CD14-positive monocyte (primary cell): ENCODE measurements at regions not wholly inside any gene's neighbourhood (a gene's known extent, or its start where the extent isn't known, plus 50 kb on each side); places are given as distances from the start of the nearest gene placed in this dataset.

ENCODE experiments used
- DNase-seq, 3 donors: peaks; one replicate each; pipeline ENCODE4 v3.0.0-alpha.2; 2011 to 2022
- H2AFZ ChIP-seq: 2 replicates; pipeline ENCODE4 v1.6.0; 2012; ENCODE audit warnings: mild to moderate bottlenecking, low read depth, low read length, inconsistent platforms; ENCODE audit not compliant: insufficient read depth, poor library complexity, severe bottlenecking
- H3K27ac ChIP-seq, 2 donors: 1 replicate in 1 of 2; 2 replicates in 1 of 2; pipeline ENCODE4 v1.5.1; 2012 to 2013; ENCODE audit warnings: low read length in 2 of 2, control low read depth in 1 of 2, inconsistent platforms in 1 of 2, low read depth in 1 of 2, mild to moderate bottlenecking in 1 of 2
- H3K27me3 ChIP-seq, 2 donors: one replicate each; pipeline versions ENCODE4 v1.6.0 to v1.6.1; 2011 to 2013; ENCODE audit warnings: low read length in 2 of 2; ENCODE audit not compliant: control insufficient read depth in 2 of 2, insufficient read depth in 2 of 2
- H3K36me3 ChIP-seq, 2 donors: replicated peaks in 1 of 2; 1 replicate in 1 of 2; 2 replicates in 1 of 2; pipeline versions ENCODE4 v1.5.1 to v1.6.1; 2012 to 2013; ENCODE audit warnings: low read length in 2 of 2, control low read depth in 1 of 2, inconsistent platforms in 1 of 2, mild to moderate bottlenecking in 1 of 2; ENCODE audit not compliant: insufficient read depth in 2 of 2, control insufficient read depth in 1 of 2
- H3K4me1 ChIP-seq, 2 donors: 1 replicate in 1 of 2; 2 replicates in 1 of 2; pipeline versions ENCODE4 v1.5.1 to v1.6.1; 2012 to 2013; ENCODE audit warnings: low read length in 2 of 2, control low read depth in 1 of 2, inconsistent platforms in 1 of 2, mild to moderate bottlenecking in 1 of 2, moderate library complexity in 1 of 2; ENCODE audit not compliant: insufficient read depth in 2 of 2, control insufficient read depth in 1 of 2
- H3K4me2 ChIP-seq: replicated peaks from 2 replicates; pipeline ENCODE3; 2012; ENCODE audit warnings: low read length, moderate library complexity, mild to moderate bottlenecking; ENCODE audit not compliant: poor library complexity, severe bottlenecking; ENCODE audit errors: extremely low read depth
- H3K4me3 ChIP-seq, 3 experiments: fragments of 200-600 bp in 1 of 3; sonication (generic) in 1 of 3; replicated peaks in 1 of 3; 1 replicate in 2 of 3; 2 replicates in 1 of 3; pipeline ENCODE4 v1.5.1; 2011 to 2013; ENCODE audit warnings: low read length in 3 of 3, mild to moderate bottlenecking in 3 of 3, control low read depth in 2 of 3, low read depth in 2 of 3, inconsistent platforms in 1 of 3, moderate library complexity in 1 of 3
- H3K79me2 ChIP-seq: 2 replicates; pipeline ENCODE4 v1.6.0; 2012; ENCODE audit warnings: mild to moderate bottlenecking, control low read depth, inconsistent platforms, low read length, moderate library complexity; ENCODE audit not compliant: insufficient read depth
- H3K9ac ChIP-seq: 2 replicates; pipeline ENCODE4 v1.6.0; 2017; ENCODE audit warnings: low read length, mild to moderate bottlenecking; ENCODE audit not compliant: insufficient read depth, poor library complexity, severe bottlenecking
- H3K9me3 ChIP-seq, 2 donors: replicated peaks in 1 of 2; 1 replicate in 1 of 2; 2 replicates in 1 of 2; pipeline versions ENCODE4 v1.5.1 to v1.6.1; 2012 to 2013; ENCODE audit warnings: low read length in 2 of 2, control low read depth in 1 of 2; ENCODE audit not compliant: control insufficient read depth in 1 of 2, insufficient read depth in 1 of 2
- H4K20me1 ChIP-seq: 2 replicates; pipeline ENCODE4 v1.6.0; 2012; ENCODE audit warnings: mild to moderate bottlenecking, low read length, control low read depth, moderate library complexity; ENCODE audit not compliant: insufficient read depth
- H3K27ac Mint-ChIP-seq, 7 donors: one replicate each; pipeline ENCODE4 v1.8.0; 2020; ENCODE audit warnings: mild to moderate bottlenecking in 7 of 7, mixed read lengths in 7 of 7, moderate library complexity in 6 of 7, inconsistent platforms in 2 of 7
- H3K27me3 Mint-ChIP-seq, 3 donors: one replicate each; pipeline ENCODE4 v1.8.0; 2021 to 2022; ENCODE audit warnings: low read depth in 3 of 3, mild to moderate bottlenecking in 3 of 3, mixed read lengths in 3 of 3, moderate library complexity in 3 of 3, inconsistent platforms in 1 of 3
- H3K36me3 Mint-ChIP-seq, 2 donors: one replicate each; pipeline ENCODE4 v1.8.0; 2020; ENCODE audit warnings: mixed read lengths in 2 of 2, inconsistent platforms in 1 of 2, mild to moderate bottlenecking in 1 of 2
- H3K4me1 Mint-ChIP-seq: one replicate; pipeline ENCODE4 v1.8.0; 2020; ENCODE audit warnings: mild to moderate bottlenecking, mixed read lengths
- H3K4me3 Mint-ChIP-seq, 2 donors: one replicate each; pipeline ENCODE4 v1.8.0; 2020; ENCODE audit warnings: mild to moderate bottlenecking in 2 of 2, mixed read lengths in 2 of 2, moderate library complexity in 1 of 2
- H3K9me3 Mint-ChIP-seq, 7 donors: one replicate each; pipeline ENCODE4 v1.8.0; 2020 to 2022; ENCODE audit warnings: mixed read lengths in 7 of 7, mild to moderate bottlenecking in 6 of 7, moderate library complexity in 6 of 7, inconsistent platforms in 2 of 7
- CTCF ChIP-seq: fragments of 200-600 bp; IDR thresholded peaks from one replicate; pipeline ENCODE4 v1.8.0; 2022; ENCODE audit warnings: antibody characterized with exemption, mild to moderate bottlenecking
- WGBS: methylation state at CpG from one replicate; pipeline ENCODE4 v1.1.5; 2013; ENCODE audit warnings: missing lambda C conversion rate; ENCODE audit not compliant: insufficient coverage; 5-methylcytosine and 5-hydroxymethylcytosine counted together
- intact Hi-C, 2 donors: fragments of 100-400 bp; cut with micrococcal nuclease; formaldehyde crosslinking; loops; one replicate each; pipeline versions ENCODE4 v1.15.0 to v1.15.1; 2023

- Histone ChIP-seq H3K9me3 (no peaks in the 10 kb centered on the region), H4K20me1 (no peaks in the 10 kb centered on the region), H3K27me3 (no peaks in the 10 kb centered on the region), H3K4me2 (no peak overlapping the region), H3K4me1 (no peaks in the 10 kb centered on the region), H3K27ac (no peak overlapping the region), H3K36me3 (no peaks in the 10 kb centered on the region), H3K4me3 (no peak overlapping the region), H2AFZ (no peak overlapping the region), H3K9ac (no peak overlapping the region), H3K79me2 (no peaks in the 10 kb centered on the region)
- no peaks in the 10 kb centered on the region for H3K4me1 Mint-ChIP-seq
- no peak overlapping the region for H3K4me3 Mint-ChIP-seq
- WGBS = 100% methylated on average over 1 of the region's 3 CpGs
- intact Hi-C loops = no loop called here
- no peak overlapping the region for H3K27ac Mint-ChIP-seq
- peaks cover 0 to 1% (median 0%) of the 10 kb centered on the region in 3 donors for H3K27me3 Mint-ChIP-seq
- TF ChIP-seq CTCF = no peak
- H3K36me3 Mint-ChIP-seq = no peaks in the 10 kb centered on the region
- DNase-seq = no peak
- peaks cover 0 to 5% (median 0%) of the 10 kb centered on the region in 7 donors for H3K9me3 Mint-ChIP-seq
Observed at GRCh38 chr13:79988573-79988972, 352.4 kb downstream of the SPRY2 start.

- TF ChIP-seq CTCF = no peak
- H3K9me3 ChIP-seq = no peaks in the 10 kb centered on the region
- H3K27me3 ChIP-seq = no peaks in the 10 kb centered on the region
- no peaks in the 10 kb centered on the region for H3K36me3 ChIP-seq
- intact Hi-C loops = no loop called here
- Mint-ChIP-seq H3K9me3 (peaks cover 0 to 5% (median 0%) of the 10 kb centered on the region in 7 donors), H3K27me3 (peaks cover 0 to 1% (median 0%) of the 10 kb centered on the region in 3 donors), H3K4me1 (no peaks in the 10 kb centered on the region), H3K4me3 (no peak overlapping the region), H3K27ac (no peak overlapping the region), H3K36me3 (no peaks in the 10 kb centered on the region)
- DNase-seq = no peak
- no peak overlapping the region for H3K9ac ChIP-seq
- no peaks in the 10 kb centered on the region for H3K79me2 ChIP-seq
- no peaks in the 10 kb centered on the region for H3K4me1 ChIP-seq
- H4K20me1 ChIP-seq = no peaks in the 10 kb centered on the region
- no peak overlapping the region for H3K27ac ChIP-seq
- no peak overlapping the region for H3K4me2 ChIP-seq
- no peak overlapping the region for H2AFZ ChIP-seq
- no peak overlapping the region for H3K4me3 ChIP-seq
Observed at GRCh38 chr13:79987761-79988160, 353.2 kb downstream of the SPRY2 start.
